IMR-90 (cell line): ENCODE measurements at regions not wholly inside any gene's neighbourhood (a gene's known extent, or its start where the extent isn't known, plus 50 kb on each side); places are given as distances from the start of the nearest gene placed in this dataset.

Experiments
- ATAC-seq: fragments of 200-7000 bp; cut with Tn5 transposase; 2 replicates; pipeline ENCODE4 v1.9.1; 2020; ENCODE audit warnings: low read depth, mild to moderate bottlenecking, moderate library complexity
- BruUV-seq: library from RNA; stranded (reverse); fragments of 400-500 nt; replicated peaks from 2 replicates; lab custom pipeline; 2021; lab: Mats Ljungman, UMichigan
- CTCF ChIA-PET: fragments of 300-600 bp; formaldehyde crosslinking; extraction: SDS; loops from one replicate; lab custom pipeline; 2021; ENCODE audit warnings: antibody characterized with exemption; lab: Yijun Ruan, JAX
- POLR2A ChIA-PET: fragments of 300-600 bp; sonication (Branson Sonifier 250); formaldehyde crosslinking; loops from one replicate; lab custom pipeline; 2022; ENCODE audit warnings: antibody characterized with exemption; ENCODE audit not compliant: unreplicated experiment; lab: Charles Lee
- DNase-seq: peaks from one replicate; pipeline ENCODE4 v3.0.0; 2013
- H2AFZ ChIP-seq: replicated peaks from 2 replicates; pipeline ENCODE3; 2013; ENCODE audit warnings: low read length, mild to moderate bottlenecking; ENCODE audit not compliant: poor library complexity
- H2AK5ac ChIP-seq: 2 replicates; pipeline ENCODE4 v1.6.1; 2013; ENCODE audit warnings: low read depth, low read length, inconsistent platforms
- H2AK9ac ChIP-seq: replicated peaks from 2 replicates; pipeline ENCODE3; 2013; ENCODE audit warnings: mild to moderate bottlenecking, low read depth, low read length, moderate library complexity; ENCODE audit not compliant: poor library complexity
- H2BK120ac ChIP-seq: 2 replicates; pipeline ENCODE4 v1.6.1; 2013; ENCODE audit warnings: low read depth, low read length, inconsistent platforms
- H2BK15ac ChIP-seq: 3 replicates; pipeline ENCODE4 v1.6.1; 2013; ENCODE audit warnings: low read depth, low read length, inconsistent platforms
- H2BK20ac ChIP-seq: 2 replicates; pipeline ENCODE4 v1.6.1; 2013; ENCODE audit warnings: low read depth, mild to moderate bottlenecking, inconsistent platforms, low read length, moderate library complexity
- H2BK5ac ChIP-seq: 2 replicates; pipeline ENCODE4 v1.6.1; 2013; ENCODE audit warnings: mild to moderate bottlenecking, low read depth, low read length, inconsistent platforms; ENCODE audit not compliant: poor library complexity, severe bottlenecking
- H3K14ac ChIP-seq: replicated peaks from 2 replicates; pipeline ENCODE4 v1.6.1; 2013; ENCODE audit warnings: low read depth, low read length, inconsistent platforms
- H3K18ac ChIP-seq: 2 replicates; pipeline ENCODE4 v1.6.1; 2013; ENCODE audit warnings: low read depth, low read length, control low read depth
- H3K23ac ChIP-seq: 2 replicates; pipeline ENCODE4 v1.6.1; 2013; ENCODE audit warnings: low read depth, low read length, inconsistent platforms
- H3K27ac ChIP-seq: 2 replicates; pipeline ENCODE4 v1.5.1; 2013; ENCODE audit warnings: mild to moderate bottlenecking, control low read depth, low read length; ENCODE audit not compliant: insufficient read depth
- H3K27me3 ChIP-seq: 2 replicates; pipeline ENCODE4 v1.6.1; 2013; ENCODE audit warnings: low read length; ENCODE audit not compliant: control insufficient read depth, insufficient read depth
- H3K36me3 ChIP-seq: 2 replicates; pipeline ENCODE4 v1.6.1; 2013; ENCODE audit warnings: low read length, mixed read lengths; ENCODE audit not compliant: control insufficient read depth, insufficient read depth
- H3K4ac ChIP-seq: 2 replicates; pipeline ENCODE4 v1.6.1; 2013; ENCODE audit warnings: low read depth, low read length, inconsistent platforms
- H3K4me1 ChIP-seq: 2 replicates; pipeline ENCODE4 v1.6.1; 2013; ENCODE audit warnings: low read length, mixed read lengths; ENCODE audit not compliant: control insufficient read depth, insufficient read depth
- H3K4me2 ChIP-seq: 2 replicates; pipeline ENCODE4 v1.6.1; 2013; ENCODE audit warnings: low read depth, mild to moderate bottlenecking, control low read depth, low read length, moderate library complexity
- H3K4me3 ChIP-seq: 2 replicates; pipeline ENCODE4 v1.5.1; 2013; ENCODE audit warnings: low read depth, mild to moderate bottlenecking, control low read depth, low read length, moderate library complexity; ENCODE audit not compliant: insufficient read depth
- H3K56ac ChIP-seq: 2 replicates; pipeline ENCODE4 v1.6.1; 2013; ENCODE audit warnings: low read length, inconsistent platforms; ENCODE audit not compliant: insufficient read depth; ENCODE audit errors: extremely low read depth
- H3K79me1 ChIP-seq, 2 experiments: 2 replicates each; pipeline ENCODE4 v1.6.1; 2013; ENCODE audit warnings: low read length in 2 of 2, inconsistent platforms in 1 of 2, low read depth in 1 of 2
- H3K9ac ChIP-seq: 2 replicates; pipeline ENCODE4 v1.6.1; 2013; ENCODE audit warnings: low read depth, low read length, control low read depth
- H3K9me1 ChIP-seq: 2 replicates; pipeline ENCODE4 v1.6.1; 2013; ENCODE audit warnings: low read length, inconsistent platforms; ENCODE audit not compliant: insufficient read depth
- H3K9me3 ChIP-seq: 2 replicates; pipeline ENCODE4 v1.6.1; 2013; ENCODE audit warnings: low read length; ENCODE audit not compliant: control insufficient read depth, insufficient read depth
- H4K20me1 ChIP-seq: 2 replicates; pipeline ENCODE4 v1.6.1; 2013; ENCODE audit warnings: low read length, inconsistent platforms; ENCODE audit not compliant: insufficient read depth
- H4K5ac ChIP-seq: 2 replicates; pipeline ENCODE4 v1.6.1; 2013; ENCODE audit warnings: mild to moderate bottlenecking, low read depth, low read length, control low read depth
- H4K8ac ChIP-seq, 2 experiments: 2 replicates each; pipeline ENCODE4 v1.6.1; 2013; ENCODE audit warnings: low read depth in 2 of 2, low read length in 2 of 2, control low read depth in 1 of 2, inconsistent platforms in 1 of 2
- H4K91ac ChIP-seq: 2 replicates; pipeline ENCODE4 v1.6.1; 2013; ENCODE audit warnings: low read depth, low read length, inconsistent platforms; ENCODE audit not compliant: insufficient read depth
- BHLHE40 ChIP-seq: fragments of 150-350 bp; IDR thresholded peaks from 2 replicates; pipeline ENCODE4 v1.6.1; 2016; ENCODE audit warnings: mild to moderate bottlenecking, low read depth, low read length
- CEBPB ChIP-seq: IDR thresholded peaks from 2 replicates; pipeline ENCODE4 v1.6.1; 2012; ENCODE audit warnings: low read depth, low read length, improper control_type of control experiment
- FOS ChIP-seq: fragments of 150-350 bp; IDR thresholded peaks from 2 replicates; pipeline ENCODE4 v1.6.1; 2016; ENCODE audit warnings: low read depth, low read length
- MAZ ChIP-seq: IDR thresholded peaks from 2 replicates; pipeline ENCODE4 v1.6.1; 2012; ENCODE audit warnings: low read depth, mild to moderate bottlenecking, low read length, improper control_type of control experiment, moderate library complexity, borderline replicate concordance
- NFE2L2 ChIP-seq: fragments of 150-350 bp; IDR thresholded peaks from 2 replicates; pipeline ENCODE4 v1.6.1; 2016; ENCODE audit warnings: low read depth, mild to moderate bottlenecking, low read length
- POLR2A ChIP-seq: IDR thresholded peaks from 2 replicates; pipeline ENCODE4 v1.6.1; 2012; ENCODE audit warnings: mild to moderate bottlenecking, low read depth, low read length
- RAD21 ChIP-seq: IDR thresholded peaks from 2 replicates; pipeline ENCODE4 v1.6.1; 2012; ENCODE audit warnings: low read length, improper control_type of control experiment
- RFX5 ChIP-seq: IDR thresholded peaks from 2 replicates; pipeline ENCODE4 v1.8.0; 2012; ENCODE audit warnings: low read depth, mild to moderate bottlenecking, low read length, moderate library complexity
- SMC3 ChIP-seq: fragments of 150-350 bp; IDR thresholded peaks from 2 replicates; pipeline ENCODE4 v1.6.1; 2016; ENCODE audit warnings: low read depth, mild to moderate bottlenecking, antibody characterized with exemption, low read length, moderate library complexity
- USF2 ChIP-seq: fragments of 150-350 bp; IDR thresholded peaks from 2 replicates; pipeline ENCODE4 v1.6.1; 2017; ENCODE audit warnings: mild to moderate bottlenecking, antibody characterized with exemption, low read length, low read depth
- WGBS, 2 experiments: methylation state at CpG; one replicate each; pipeline versions ENCODE4 v1.1.5 to v1.1.7; 2013; ENCODE audit warnings: missing lambda C conversion rate in 2 of 2; ENCODE audit not compliant: insufficient read length in 1 of 2; ENCODE audit errors: extremely low coverage in 2 of 2; 5-methylcytosine and 5-hydroxymethylcytosine counted together
- dilution Hi-C: fragments of 300-500 bp; cut with HindIII; formaldehyde crosslinking; loops from one replicate; pipeline ENCODE4 v1.14.3; 2018; ENCODE audit warnings: low sequenced_read_pairs; ENCODE audit not compliant: unreplicated experiment
- in situ Hi-C: fragments of 300-500 bp; cut with MboI; formaldehyde crosslinking; loops from 3 replicates; pipeline ENCODE4 v1.14.3; 2019; ENCODE audit warnings: low sequenced_read_pairs, inconsistent platforms, mixed read lengths
- intact Hi-C: fragments of 100-400 bp; cut with micrococcal nuclease; formaldehyde crosslinking; loops from 2 replicates; pipeline ENCODE4 v1.10.0; 2022

- TF ChIP-seq CEBPB (peak; percentile 93), MAZ (no peak), RAD21 (0 out of 2 replicates have a peak, but pooled peaks have one; percentile 26), NFE2L2 (no peak), FOS (peak; percentile 83), USF2 (peak; percentile 85), POLR2A (no peak), BHLHE40 (no peak), RFX5 (no peak), SMC3 (peak; percentile 7; the same call in 1 of the 2 replicates)
- Histone ChIP-seq H2BK20ac (peak overlapping the region; percentile 92), H2AK9ac (peak overlapping the region; percentile 53), H3K9ac (no peak overlapping the region), H2AK5ac (peak overlapping the region; percentile 80), H4K5ac (peak overlapping the region; percentile 35), H2AFZ (peak overlapping the region; percentile 73), H3K79me1 (0 out of 4 replicates have a peak, but pooled peaks cover 0 to 5% of the 10 kb centered on the region in 2 experiments), H3K9me1 (peaks cover 22% of the 10 kb centered on the region), H2BK120ac (peak overlapping the region; percentile 91), H3K18ac (peak overlapping the region; percentile 90), H3K23ac (peak overlapping the region; percentile 18; the same call in 1 of the 2 replicates), H4K8ac (peak overlapping the region; percentile 0 to 76; a peak in 3 of 4 replicates), H3K9me3 (no peaks in the 10 kb centered on the region), H3K4me1 (peaks cover 21% of the 10 kb centered on the region), H2BK5ac (peak overlapping the region; percentile 85), H3K4me3 (no peak overlapping the region), H2BK15ac (peak overlapping the region; percentile 67; the same call in 2 of the 3 replicates), H3K4ac (peak overlapping the region; percentile 80), H3K36me3 (no peaks in the 10 kb centered on the region), H3K27ac (peak overlapping the region; percentile 66), H3K56ac (peak overlapping the region; percentile 77), H3K27me3 (no peaks in the 10 kb centered on the region), H3K14ac (peak overlapping the region; percentile 34; the same call in 1 of the 2 replicates), H4K91ac (peak overlapping the region; percentile 89), H4K20me1 (no peaks in the 10 kb centered on the region), H3K4me2 (no peak overlapping the region)
- CTCF ChIA-PET: interaction anchor here (0.7 kb wide), 1 partner anchor 88 kb away, joined by 3 read pairs; no protein-coding TSS in a partner anchor
- POLR2A ChIA-PET: no interaction called here
- in situ Hi-C loops (no loop called here), intact Hi-C loops (no loop called here), dilution Hi-C loops (no loop called here)
- ATAC-seq (peak; percentile 76), DNase-seq (peak; percentile 94)
- no TSS peak for BruUV-seq
- 0% methylated on average over 1 of the region's 8 CpGs; no CpG with 5 or more reads in 1 of the 2 experiments for WGBS, 2 experiments
Measured at GRCh38 chr15:38868326-38869114, 303.9 kb upstream of the RASGRP1 start.
